ENCODE measurements at regions not wholly inside any gene's neighbourhood (a gene's known extent, or its start where the extent isn't known, plus 50 kb on each side); places are given as distances from the start of the nearest gene placed in this dataset.
"Not testable (repeated sequence)": the region's sequence is repeated elsewhere in the genome, so short reads cannot be mapped to it uniquely, and the experiment has no call there.

GRCh38 chr14:88975926-88976325 lies 151.5 kb downstream of the TTC8 start (continued):
- TF ChIP-seq CEBPZ (IDR thresholded peaks at IDR 0.05; ENCODE audit: low read depth, low read length), result no peak
- no peak for TF ChIP-seq EZH2 (IDR thresholded peaks at IDR 0.05; ENCODE audit: borderline replicate concordance, control insufficient read depth, low read depth, low read length)

- DNase-seq (ENCODE audit: low read depth, low spot score); in situ Hi-C loops (cut with MboI); CTCF ChIA-PET; H3K4me1 ChIP-seq (ENCODE audit: control insufficient read depth, insufficient read depth, low read length); H4K20me1 ChIP-seq (ENCODE audit: control insufficient read depth, insufficient read depth); RAD21 ChIA-PET (ENCODE audit: unreplicated experiment); H3K9ac ChIP-seq (ENCODE audit: control insufficient read depth, insufficient read depth, low read length); H3K36me3 ChIP-seq (ENCODE audit: control insufficient read depth in 2 of 2, insufficient read depth in 2 of 2, low read length in 1 of 2); H3K79me2 ChIP-seq (ENCODE audit: control insufficient read depth, insufficient read depth, low read length); ATAC-seq; POLR2A ChIA-PET; FAIRE-seq; H3K27me3 ChIP-seq (replicated peaks in 1 of 2; ENCODE audit: control insufficient read depth in 2 of 2, insufficient read depth in 2 of 2, low read length in 1 of 2); H2AFZ ChIP-seq (ENCODE audit: control insufficient read depth, low read depth, low read length); H3K27ac ChIP-seq (ENCODE audit: control insufficient read depth, insufficient read depth); H3K4me3 ChIP-seq; BruUV-seq (replicated peaks); intact Hi-C loops (cut with micrococcal nuclease; ENCODE audit: unreplicated experiment); SMC1A ChIA-PET (ENCODE audit: uncharacterized antibody, unreplicated experiment); H3K9me3 ChIP-seq (replicated peaks; ENCODE audit: control insufficient read depth, insufficient read depth, low read length); H3K4me2 ChIP-seq (ENCODE audit: control insufficient read depth, insufficient read depth): not testable (repeated sequence)
- 15% methylated on average over 3 of the region's 4 CpGs for WGBS (ENCODE audit: insufficient coverage, insufficient replicate concordance, low lambda C conversion rate, missing lambda C conversion rate)
Measured at GRCh38 chr14:88980907-88981306, 156.5 kb downstream of the TTC8 start.

- ChIA-PET POLR2A (no interaction called here), CTCF (no interaction called here), SMC1A (ENCODE audit: uncharacterized antibody, unreplicated experiment) (no interaction called here), RAD21 (ENCODE audit: unreplicated experiment) (no interaction called here)
- H3K27ac ChIP-seq (ENCODE audit: control insufficient read depth, insufficient read depth), result no peak overlapping the region
- H3K27me3 ChIP-seq (replicated peaks in 1 of 2; ENCODE audit: control insufficient read depth in 2 of 2, insufficient read depth in 2 of 2, low read length in 1 of 2), result no peaks in the 10 kb centered on the region
- no peak for DNase-seq (ENCODE audit: low read depth, low spot score)
- intact Hi-C loops (cut with micrococcal nuclease; ENCODE audit: unreplicated experiment), result no loop called here
- no TSS peak for BruUV-seq (replicated peaks)
- no peak overlapping the region for H2AFZ ChIP-seq (ENCODE audit: control insufficient read depth, low read depth, low read length)
- peaks cover 2% of the 10 kb centered on the region; the same call in 1 of the 3 replicates for H3K9me3 ChIP-seq (replicated peaks; ENCODE audit: control insufficient read depth, insufficient read depth, low read length)
- no peak overlapping the region for H3K9ac ChIP-seq (ENCODE audit: control insufficient read depth, insufficient read depth, low read length)
- H3K4me3 ChIP-seq, result no peak overlapping the region
- no peak for FAIRE-seq
- 52% methylated on average over 4 of the region's 4 CpGs for WGBS (ENCODE audit: insufficient coverage, insufficient replicate concordance, low lambda C conversion rate, missing lambda C conversion rate)
- H3K79me2 ChIP-seq (ENCODE audit: control insufficient read depth, insufficient read depth, low read length), result no peaks in the 10 kb centered on the region
- H4K20me1 ChIP-seq (ENCODE audit: control insufficient read depth, insufficient read depth), result no peaks in the 10 kb centered on the region
- ATAC-seq, result no peak
- no peaks in the 10 kb centered on the region for H3K36me3 ChIP-seq (ENCODE audit: control insufficient read depth in 2 of 2, insufficient read depth in 2 of 2, low read length in 1 of 2)
- no peak overlapping the region for H3K4me2 ChIP-seq (ENCODE audit: control insufficient read depth, insufficient read depth)
- no peaks in the 10 kb centered on the region for H3K4me1 ChIP-seq (ENCODE audit: control insufficient read depth, insufficient read depth, low read length)
- in situ Hi-C loops (cut with MboI), result no loop called here
- no peak for TF ChIP-seq HDAC6 (IDR thresholded peaks at IDR 0.05; ENCODE audit: unreplicated experiment)
- TF ChIP-seq TBL1XR1 (IDR thresholded peaks at IDR 0.05; ENCODE audit: low read depth, low read length), result no peak
- TF ChIP-seq CEBPZ (IDR thresholded peaks at IDR 0.05; ENCODE audit: low read depth, low read length), result no peak
- no peak for TF ChIP-seq BACH1 (IDR thresholded peaks at IDR 0.05; ENCODE audit: borderline replicate concordance)
- no peak for TF ChIP-seq ZNF207 (IDR thresholded peaks at IDR 0.05; ENCODE audit: borderline replicate concordance)
- no peak for TF ChIP-seq ELK1 (IDR thresholded peaks at IDR 0.05; ENCODE audit: low read depth, low read length)
- TF ChIP-seq ATF7 (IDR thresholded peaks at IDR 0.05; ENCODE audit: low read depth), result no peak
Measured at GRCh38 chr14:88981948-88982347, 157.5 kb downstream of the TTC8 start.
